H1 (cell line): ENCODE measurements at regions not wholly inside any gene's neighbourhood (a gene's known extent, or its start where the extent isn't known, plus 50 kb on each side); places are given as distances from the start of the nearest gene placed in this dataset.

Experiments
- ATF3 ChIP-seq: IDR thresholded peaks from 2 replicates; pipeline ENCODE4 v1.6.1; 2011; ENCODE audit warnings: low read depth, mild to moderate bottlenecking, low read length; ENCODE audit not compliant: insufficient read depth
- FOSL1 ChIP-seq: IDR thresholded peaks from 2 replicates; pipeline ENCODE4 v1.6.1; 2011; ENCODE audit warnings: mild to moderate bottlenecking, low read depth, low read length, moderate library complexity; ENCODE audit not compliant: insufficient read depth
- HDAC2 ChIP-seq, 2 experiments: fragments of 300-600 bp in 1 of 2; sonication (generic) in 1 of 2; IDR thresholded peaks; 2 replicates each; pipeline ENCODE4 v1.6.1; 2011 to 2012; ENCODE audit warnings: low read depth in 2 of 2, low read length in 2 of 2, mild to moderate bottlenecking in 2 of 2, moderate library complexity in 2 of 2, borderline replicate concordance in 1 of 2, inconsistent platforms in 1 of 2
- POLR2A ChIP-seq, 2 experiments: IDR thresholded peaks; 1 replicate in 1 of 2; 2 replicates in 1 of 2; pipeline ENCODE4 v1.6.1; 2011; ENCODE audit warnings: low read depth in 2 of 2, low read length in 2 of 2, mild to moderate bottlenecking in 2 of 2; ENCODE audit errors: control extremely low read depth in 1 of 2
- POLR2AphosphoS5 ChIP-seq: IDR thresholded peaks from 2 replicates; pipeline ENCODE4 v1.6.1; 2011; ENCODE audit warnings: low read depth, low read length
- YY1 ChIP-seq: IDR thresholded peaks from 2 replicates; pipeline ENCODE4 v1.6.1; 2011; ENCODE audit warnings: low read depth, mild to moderate bottlenecking, low read length
- TF ChIP-seq, protein P1 (sequence below), 3 experiments: IDR thresholded peaks; 1 replicate in 2 of 3; 2 replicates in 1 of 3; pipeline versions ENCODE4 v1.5.1 to v1.6.1; 2011; ENCODE audit warnings: low read length in 3 of 3, mild to moderate bottlenecking in 3 of 3, inconsistent platforms in 2 of 3, low read depth in 1 of 3, moderate library complexity in 1 of 3; ENCODE audit not compliant: insufficient read depth in 1 of 3; ENCODE audit errors: control extremely low read depth in 1 of 3

DNA sequence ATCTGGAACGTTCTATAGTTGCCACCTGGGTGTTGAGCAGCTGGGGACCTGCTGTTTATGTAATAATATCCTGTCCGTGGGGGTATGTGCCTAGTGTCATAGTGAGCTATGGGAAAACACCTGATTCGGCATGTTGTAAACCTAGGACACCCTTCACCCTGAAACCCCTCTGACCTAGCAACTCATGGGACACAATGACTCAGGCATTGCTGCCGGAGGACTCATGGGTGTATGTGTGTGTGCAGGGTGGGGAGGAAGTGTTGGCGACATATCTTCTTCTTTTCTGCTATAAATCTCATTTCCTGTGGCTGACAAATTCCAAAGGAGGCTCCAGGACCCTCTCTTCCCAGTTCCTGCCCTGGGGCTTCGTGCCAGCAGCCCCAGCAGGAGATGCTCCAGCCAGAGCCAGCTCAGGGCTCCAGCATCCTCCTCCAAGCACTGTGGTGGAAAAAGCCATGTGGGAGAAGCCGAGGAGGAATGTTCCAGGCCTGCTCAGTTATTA lies 77.0 kb upstream of the PODXL start:
- TF ChIP-seq ATF3 (no peak), YY1 (no peak), POLR2A (IDR thresholded peaks at IDR 0.05; ENCODE audit: control extremely low read depth in 1 of 2, low read depth in 2 of 2, low read length in 2 of 2) (no peak), POLR2AphosphoS5 (no peak), HDAC2 (IDR thresholded peaks at IDR 0.05; ENCODE audit: borderline replicate concordance in 1 of 2, low read depth in 2 of 2, low read length in 2 of 2) (no peak), FOSL1 (no peak)
- TF ChIP-seq, protein P1, sequence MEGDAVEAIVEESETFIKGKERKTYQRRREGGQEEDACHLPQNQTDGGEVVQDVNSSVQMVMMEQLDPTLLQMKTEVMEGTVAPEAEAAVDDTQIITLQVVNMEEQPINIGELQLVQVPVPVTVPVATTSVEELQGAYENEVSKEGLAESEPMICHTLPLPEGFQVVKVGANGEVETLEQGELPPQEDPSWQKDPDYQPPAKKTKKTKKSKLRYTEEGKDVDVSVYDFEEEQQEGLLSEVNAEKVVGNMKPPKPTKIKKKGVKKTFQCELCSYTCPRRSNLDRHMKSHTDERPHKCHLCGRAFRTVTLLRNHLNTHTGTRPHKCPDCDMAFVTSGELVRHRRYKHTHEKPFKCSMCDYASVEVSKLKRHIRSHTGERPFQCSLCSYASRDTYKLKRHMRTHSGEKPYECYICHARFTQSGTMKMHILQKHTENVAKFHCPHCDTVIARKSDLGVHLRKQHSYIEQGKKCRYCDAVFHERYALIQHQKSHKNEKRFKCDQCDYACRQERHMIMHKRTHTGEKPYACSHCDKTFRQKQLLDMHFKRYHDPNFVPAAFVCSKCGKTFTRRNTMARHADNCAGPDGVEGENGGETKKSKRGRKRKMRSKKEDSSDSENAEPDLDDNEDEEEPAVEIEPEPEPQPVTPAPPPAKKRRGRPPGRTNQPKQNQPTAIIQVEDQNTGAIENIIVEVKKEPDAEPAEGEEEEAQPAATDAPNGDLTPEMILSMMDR (IDR thresholded peaks at IDR 0.05; ENCODE audit: control extremely low read depth in 1 of 3, insufficient read depth in 1 of 3, low read depth in 1 of 3, low read length in 3 of 3), result no peak
